ENCODE measurements at regions not wholly inside any gene's neighbourhood (a gene's known extent, or its start where the extent isn't known, plus 50 kb on each side); places are given as distances from the start of the nearest gene placed in this dataset.
A peak's percentile ranks its signal among the peaks of the same experiment; 100 is the strongest.

GRCh38 chr3:118029049-118029448, 1005.6 kb downstream of the IGSF11 start:
- no peak for DNase-seq

- DNase-seq, result no peak
Observed at GRCh38 chr3:118036215-118036614, 998.4 kb downstream of the IGSF11 start.

DNA sequence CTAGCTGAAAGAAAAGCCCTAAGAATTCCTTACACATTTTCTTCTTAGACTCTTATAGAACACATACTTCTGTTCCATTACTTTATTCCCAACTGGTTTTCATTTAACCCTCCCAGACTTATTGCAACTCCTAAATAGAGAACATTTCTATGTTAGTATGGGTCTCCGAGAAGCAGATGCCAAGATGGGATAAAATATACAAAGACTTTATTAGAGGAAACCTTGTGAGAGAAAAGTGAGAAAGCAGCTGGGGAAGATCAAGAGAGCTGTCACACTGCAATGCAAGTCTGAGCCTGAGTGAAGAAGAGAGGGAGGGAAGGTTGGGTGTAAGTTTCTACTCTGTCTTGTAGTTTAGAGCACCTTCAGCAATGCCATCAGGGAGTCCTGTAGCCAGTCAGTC, 979.3 kb downstream of the IGSF11 start:
- no peak for DNase-seq

GRCh38 chr3:118057086-118057485, 977.6 kb downstream of the IGSF11 start:
- DNase-seq, result no peak

GRCh38 chr3:118059096-118059495, 975.5 kb downstream of the IGSF11 start:
- no peak for DNase-seq

DNA sequence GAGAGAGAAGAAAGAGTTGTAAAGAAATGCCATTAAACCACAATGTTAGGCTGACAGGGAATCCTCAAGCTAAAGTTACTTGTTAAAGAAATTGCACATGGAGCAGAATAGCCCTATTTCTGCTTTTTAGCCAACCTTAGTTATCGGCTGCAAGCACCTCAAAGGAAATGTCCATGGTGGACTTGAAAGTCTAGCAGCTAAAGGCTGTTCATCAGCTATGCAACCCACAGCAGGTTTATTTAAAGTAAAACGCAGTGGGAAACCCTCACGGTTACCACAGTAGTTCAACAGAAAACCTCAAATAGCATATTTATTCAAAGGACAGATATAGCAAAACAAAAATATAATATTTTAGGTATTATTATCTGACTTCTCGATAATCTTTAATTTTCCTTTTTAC, 967.2 kb downstream of the IGSF11 start:
- DNase-seq, result no peak

DNA sequence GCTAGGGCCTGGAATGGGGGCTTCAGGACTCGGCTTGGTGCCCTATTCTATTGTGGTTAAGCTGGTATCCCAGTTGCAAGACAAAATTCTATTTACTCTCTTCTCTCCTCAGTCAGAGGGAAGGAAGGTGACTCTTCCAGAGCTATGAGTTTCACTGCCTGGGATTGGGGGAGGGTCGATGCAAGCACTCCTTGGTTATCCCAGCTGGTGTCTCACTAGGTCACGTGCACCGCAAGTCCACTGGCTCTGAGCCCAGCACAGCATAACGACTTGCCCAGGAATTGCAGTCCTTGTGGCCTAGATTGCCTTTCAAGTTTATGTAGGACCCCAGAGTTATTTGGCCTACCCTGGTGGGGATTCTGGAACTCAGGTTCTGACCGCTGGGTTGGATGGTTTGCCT, 958.8 kb downstream of the IGSF11 start:
- peak; percentile 68 for DNase-seq

GRCh38 chr3:118077332-118077731, 957.3 kb downstream of the IGSF11 start:
- no peak for DNase-seq

- DNase-seq, result no peak
Observed at GRCh38 chr3:118080889-118081288, 953.8 kb downstream of the IGSF11 start.

GRCh38 chr3:118088696-118089095, 946.0 kb downstream of the IGSF11 start:
- DNase-seq, result no peak

DNA sequence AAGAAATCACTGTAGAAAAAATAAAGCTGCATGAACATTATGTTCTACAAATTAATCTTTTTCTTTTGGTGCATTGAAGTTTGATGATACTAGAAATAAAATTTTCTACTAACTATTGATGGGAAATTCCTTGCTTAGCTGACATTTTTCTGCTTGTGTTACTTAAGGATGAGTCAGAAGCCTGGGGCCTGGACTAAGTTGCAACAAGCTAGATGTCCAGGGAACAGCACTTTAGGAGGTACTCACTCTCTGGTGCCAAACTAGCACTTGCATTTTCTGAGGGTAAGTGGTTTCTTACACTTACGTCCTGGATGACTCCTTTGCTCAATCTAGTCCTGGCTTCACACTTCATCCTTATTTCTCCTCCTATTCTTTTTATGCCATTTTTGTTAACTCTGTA, 945.1 kb downstream of the IGSF11 start:
- no peak for DNase-seq

GRCh38 chr3:118097226-118097625, 937.4 kb downstream of the IGSF11 start:
- no peak for DNase-seq

DNA sequence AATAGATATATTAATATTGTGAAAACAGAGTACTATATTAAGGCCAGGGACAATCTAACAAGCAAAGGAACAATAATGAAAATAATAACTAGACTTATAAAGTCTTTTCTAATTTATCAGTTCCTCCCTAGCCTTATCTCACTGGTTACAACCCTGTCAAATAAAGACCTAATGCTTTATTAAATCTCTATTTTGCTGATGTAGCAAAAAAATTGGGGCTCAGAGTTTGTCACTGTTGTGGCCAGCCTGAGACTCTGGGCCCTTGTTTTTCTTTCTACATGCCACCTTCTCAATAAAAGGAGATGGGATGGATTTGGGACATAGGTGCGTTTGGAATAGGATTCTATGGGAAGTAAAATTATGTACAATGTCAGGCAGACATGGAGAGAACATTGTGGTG, 937.0 kb downstream of the IGSF11 start:
- no peak for DNase-seq

GRCh38 chr3:118098827-118099226, 935.8 kb downstream of the IGSF11 start:
- DNase-seq, result no peak

DNA sequence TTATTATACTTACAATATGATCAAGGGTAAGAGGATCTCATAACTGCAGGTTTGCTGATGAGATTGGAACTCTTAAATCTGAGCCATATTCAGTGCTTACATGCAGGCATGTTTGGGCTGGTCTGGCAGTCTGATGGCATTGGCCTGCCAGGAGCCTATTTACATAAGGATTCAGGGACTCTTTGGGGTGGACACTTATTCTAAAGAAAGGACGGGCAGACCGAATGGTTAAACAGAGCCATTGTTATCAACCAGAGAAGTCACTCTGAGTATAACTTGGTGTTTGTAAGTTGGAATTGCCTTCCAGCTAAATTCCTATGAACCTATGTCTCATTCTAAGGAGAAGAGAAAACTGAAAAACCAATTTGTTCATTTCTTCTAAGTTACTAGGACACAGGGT, 932.8 kb downstream of the IGSF11 start:
- DNase-seq, result no peak

DNA sequence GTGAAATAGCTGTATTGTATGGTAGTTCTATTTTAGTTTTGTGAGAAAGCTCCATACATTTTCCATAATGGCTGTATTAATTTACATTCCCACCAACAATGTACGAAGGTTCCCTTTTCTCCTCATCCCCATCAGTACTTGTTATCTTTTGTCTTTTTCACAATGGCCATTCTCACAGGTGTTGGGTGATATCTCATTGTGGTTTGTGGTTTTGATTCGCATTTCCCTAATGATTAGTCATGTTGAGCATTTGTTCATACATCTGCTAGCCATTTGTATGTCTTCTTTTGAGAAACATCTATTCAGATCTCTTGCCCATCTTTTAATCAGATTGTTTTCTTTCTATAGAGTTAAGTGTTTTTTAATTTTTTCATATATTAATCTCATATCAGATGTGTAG, 931.9 kb downstream of the IGSF11 start:
- DNase-seq, result no peak

DNA sequence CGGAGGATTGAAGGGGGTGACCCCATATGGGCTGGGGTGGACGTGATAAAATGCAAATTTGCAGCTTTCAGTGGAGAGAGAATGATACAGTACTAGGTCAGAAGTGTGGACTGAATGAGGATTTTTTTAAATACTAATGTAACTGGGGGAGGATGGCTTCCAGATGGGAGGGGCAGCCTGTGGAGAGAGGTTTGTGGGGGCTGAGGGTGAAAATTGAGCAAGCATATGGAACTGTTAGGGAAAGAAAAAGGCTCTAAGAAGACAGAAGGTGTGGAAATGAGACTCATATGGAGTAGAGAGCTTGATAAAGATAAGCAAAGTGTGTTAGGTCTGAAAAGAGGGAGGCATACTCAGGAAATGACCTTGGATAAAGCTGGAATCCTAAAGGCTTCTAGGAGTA, 926.4 kb downstream of the IGSF11 start:
- DNase-seq, result no peak

DNA sequence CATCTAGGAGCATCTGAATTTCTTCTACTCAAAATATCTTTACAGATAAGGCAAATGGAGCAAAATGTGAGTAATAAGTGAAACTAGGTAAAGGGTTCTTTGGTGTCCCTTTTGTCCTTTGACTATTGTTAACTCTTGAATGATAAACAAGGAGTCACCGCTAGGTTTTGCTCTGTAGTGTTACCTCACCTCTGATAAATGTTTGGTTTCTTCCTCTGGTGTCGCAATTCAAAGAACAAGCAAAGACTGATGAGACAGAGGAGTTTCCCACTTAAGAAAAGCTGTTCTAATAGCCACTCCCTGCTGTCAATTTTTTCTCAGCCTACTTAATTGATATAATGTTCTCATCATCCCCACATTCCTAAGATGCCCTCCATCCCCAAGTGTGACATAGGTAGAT, 925.9 kb downstream of the IGSF11 start:
- DNase-seq, result no peak

GRCh38 chr3:118110211-118110610, 924.4 kb downstream of the IGSF11 start:
- DNase-seq, result no peak

- DNase-seq, result no peak
Observed at GRCh38 chr3:118116991-118117390, 917.7 kb downstream of the IGSF11 start.

- DNase-seq, result no peak
Observed at GRCh38 chr3:118126751-118127150, 907.9 kb downstream of the IGSF11 start.

DNA sequence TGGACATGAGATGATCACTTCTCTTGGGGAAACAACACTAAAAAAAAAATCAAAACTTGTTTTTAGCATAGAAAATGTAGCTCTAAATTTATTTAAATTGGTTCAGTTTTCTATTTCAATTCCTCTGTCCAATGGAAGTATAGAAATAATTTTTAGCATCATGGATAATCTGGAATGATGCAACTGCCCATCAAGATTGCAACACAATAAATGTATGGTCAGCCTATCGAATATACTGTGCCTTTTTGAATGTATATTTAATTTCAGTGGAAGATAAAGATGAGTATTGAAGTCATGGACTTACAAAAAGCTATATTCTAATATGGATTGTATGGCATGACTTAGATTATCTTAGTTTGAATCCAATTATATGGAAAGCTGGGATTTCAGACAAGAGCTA, 906.7 kb downstream of the IGSF11 start:
- no peak for DNase-seq

DNA sequence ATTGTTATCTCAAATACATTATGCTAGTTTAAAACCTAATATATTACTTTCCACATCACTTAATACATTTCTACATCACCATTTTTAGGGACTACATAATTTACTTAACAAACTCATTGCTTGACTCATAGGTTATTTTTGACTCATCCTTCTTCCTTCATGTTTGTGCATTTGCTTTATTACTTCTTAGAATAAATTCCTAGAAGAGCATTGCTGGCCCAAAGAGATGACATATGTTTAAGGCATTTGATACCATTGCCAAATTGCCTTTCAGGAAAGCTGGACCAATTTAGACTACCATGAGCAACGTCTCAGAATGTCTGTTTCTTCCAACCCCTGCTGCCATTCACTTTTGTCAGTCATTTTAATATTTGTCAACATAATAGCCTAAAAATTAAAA, 905.8 kb downstream of the IGSF11 start:
- no peak for DNase-seq

- DNase-seq, result no peak
Observed at GRCh38 chr3:118137778-118138177, 896.9 kb downstream of the IGSF11 start.

GRCh38 chr3:118144919-118145318, 889.7 kb downstream of the IGSF11 start:
- no peak for DNase-seq

Data from SHP77 treated with DMSO at 0.1 percent for 48 hours (cell line).